ENCODE measurements at regions not wholly inside any gene's neighbourhood (a gene's known extent, or its start where the extent isn't known, plus 50 kb on each side); places are given as distances from the start of the nearest gene placed in this dataset.

GRCh38 chr9:81113453-81114124 lies 575.8 kb downstream of the TLE1 start:
- no peak for DNase-seq (ENCODE audit: low spot score)

- no peak for DNase-seq (ENCODE audit: low spot score)
These were observed 576.5 kb downstream of the TLE1 start for GRCh38 chr9:81112627-81113452.

- DNase-seq (ENCODE audit: low spot score) = no peak
These were observed 580.5 kb downstream of the TLE1 start for GRCh38 chr9:81108821-81109220.

GRCh38 chr9:81108391-81108790 lies 581.0 kb downstream of the TLE1 start:
- DNase-seq (ENCODE audit: low spot score) = no peak

GRCh38 chr9:81103597-81104471 lies 585.5 kb downstream of the TLE1 start:
- DNase-seq (ENCODE audit: low spot score) = peak; percentile 41

- DNase-seq (ENCODE audit: low spot score) = no peak
These were observed 592.1 kb downstream of the TLE1 start for GRCh38 chr9:81097131-81097847.

GRCh38 chr9:81096625-81097024 lies 592.7 kb downstream of the TLE1 start:
- DNase-seq (ENCODE audit: low spot score) = no peak

- no peak for DNase-seq (ENCODE audit: low spot score)
These were observed 597.3 kb downstream of the TLE1 start for GRCh38 chr9:81092057-81092456.

- DNase-seq (ENCODE audit: low spot score) = no peak
These were observed 601.0 kb downstream of the TLE1 start for GRCh38 chr9:81088341-81088740.

- no peak for DNase-seq (ENCODE audit: low spot score)
These were observed 602.9 kb downstream of the TLE1 start for GRCh38 chr9:81086416-81086815.

GRCh38 chr9:81083854-81084512 lies 605.4 kb downstream of the TLE1 start:
- peak; percentile 85 for DNase-seq (ENCODE audit: low spot score)

- peak; percentile 57 for DNase-seq (ENCODE audit: low spot score)
These were observed 606.3 kb downstream of the TLE1 start for GRCh38 chr9:81083067-81083466.

- DNase-seq (ENCODE audit: low spot score) = no peak
These were observed 607.1 kb downstream of the TLE1 start for GRCh38 chr9:81082221-81082620.

GRCh38 chr9:81080900-81081299 lies 608.4 kb downstream of the TLE1 start:
- no peak for DNase-seq (ENCODE audit: low spot score)

GRCh38 chr9:81080185-81080584 lies 609.2 kb downstream of the TLE1 start:
- no peak for DNase-seq (ENCODE audit: low spot score)

- DNase-seq (ENCODE audit: low spot score) = no peak
These were observed 610.3 kb downstream of the TLE1 start for GRCh38 chr9:81079055-81079454.

- no peak for DNase-seq (ENCODE audit: low spot score)
These were observed 610.8 kb downstream of the TLE1 start for GRCh38 chr9:81078555-81078954.

- DNase-seq (ENCODE audit: low spot score) = no peak
These were observed 611.8 kb downstream of the TLE1 start for GRCh38 chr9:81077572-81077971.

GRCh38 chr9:81076131-81076530 lies 613.2 kb downstream of the TLE1 start:
- no peak for DNase-seq (ENCODE audit: low spot score)

- peak; percentile 28 for DNase-seq (ENCODE audit: low spot score)
These were observed 615.1 kb downstream of the TLE1 start for GRCh38 chr9:81074221-81074620.

GRCh38 chr9:81073821-81074220 lies 615.5 kb downstream of the TLE1 start:
- DNase-seq (ENCODE audit: low spot score) = peak; percentile 41
